H9 (cell line): ENCODE measurements at regions not wholly inside any gene's neighbourhood (a gene's known extent, or its start where the extent isn't known, plus 50 kb on each side); places are given as distances from the start of the nearest gene placed in this dataset.

Experiments used
- DNase-seq: peaks from one replicate; pipeline ENCODE4 v3.0.0-alpha.2; 2017
- H2AFZ ChIP-seq: one replicate; pipeline ENCODE4 v1.6.1; 2013; ENCODE audit warnings: mild to moderate bottlenecking, low read length, control low read depth, moderate library complexity
- H2AK5ac ChIP-seq: 2 replicates; pipeline ENCODE4 v1.6.1; 2013; ENCODE audit warnings: low read length, control low read depth, mixed read lengths; ENCODE audit not compliant: insufficient read length
- H2BK120ac ChIP-seq: one replicate; pipeline ENCODE4 v1.6.1; 2013; ENCODE audit warnings: low read depth, mild to moderate bottlenecking, low read length, control low read depth, inconsistent platforms; ENCODE audit not compliant: poor library complexity, severe bottlenecking
- H2BK12ac ChIP-seq: 2 replicates; pipeline ENCODE4 v1.6.1; 2013; ENCODE audit warnings: low read length, control low read depth, mixed read lengths, low read depth; ENCODE audit not compliant: insufficient read length
- H2BK15ac ChIP-seq: 2 replicates; pipeline ENCODE4 v1.6.1; 2013; ENCODE audit warnings: low read depth, low read length, control low read depth
- H2BK20ac ChIP-seq: one replicate; pipeline ENCODE4 v1.6.1; 2013; ENCODE audit warnings: low read depth, mild to moderate bottlenecking, low read length, control low read depth, inconsistent platforms; ENCODE audit not compliant: poor library complexity, severe bottlenecking
- H2BK5ac ChIP-seq: 2 replicates; pipeline ENCODE4 v1.6.1; 2013; ENCODE audit warnings: low read length, control low read depth, mixed read lengths; ENCODE audit not compliant: insufficient read length
- H3K14ac ChIP-seq: 2 replicates; pipeline ENCODE4 v1.6.1; 2013; ENCODE audit warnings: low read length, control low read depth; ENCODE audit not compliant: insufficient read depth
- H3K18ac ChIP-seq: 2 replicates; pipeline ENCODE4 v1.6.1; 2013; ENCODE audit warnings: low read depth, mild to moderate bottlenecking, mixed read lengths, low read length, control low read depth; ENCODE audit not compliant: insufficient read length
- H3K23ac ChIP-seq: 2 replicates; pipeline ENCODE4 v1.6.1; 2013; ENCODE audit warnings: low read length, control low read depth, mixed read lengths, low read depth; ENCODE audit not compliant: insufficient read length
- H3K23me2 ChIP-seq: 2 replicates; pipeline ENCODE4 v1.6.1; 2013; ENCODE audit warnings: low read depth, mild to moderate bottlenecking, mixed read lengths, low read length, control low read depth; ENCODE audit not compliant: insufficient read length, poor library complexity, severe bottlenecking
- H3K27ac ChIP-seq: 2 replicates; pipeline ENCODE4 v1.5.1; 2013; ENCODE audit warnings: low read length, control low read depth, mixed read lengths, low read depth; ENCODE audit not compliant: insufficient read length
- H3K27me3 ChIP-seq: 2 replicates; pipeline ENCODE4 v1.6.1; 2013; ENCODE audit warnings: low read length, control low read depth, inconsistent platforms; ENCODE audit not compliant: insufficient read depth
- H3K4ac ChIP-seq: 2 replicates; pipeline ENCODE4 v1.6.1; 2013; ENCODE audit warnings: low read depth, mild to moderate bottlenecking, control low read depth, inconsistent platforms, low read length, moderate library complexity
- H3K4me1 ChIP-seq: 2 replicates; pipeline ENCODE4 v1.6.1; 2013; ENCODE audit warnings: low read length, control low read depth, inconsistent platforms; ENCODE audit not compliant: insufficient read depth
- H3K4me2 ChIP-seq: 2 replicates; pipeline ENCODE4 v1.6.1; 2013; ENCODE audit warnings: low read length, control low read depth, mixed read lengths; ENCODE audit not compliant: insufficient read length, insufficient read depth
- H3K56ac ChIP-seq: 2 replicates; pipeline ENCODE4 v1.6.1; 2013; ENCODE audit warnings: low read depth, mild to moderate bottlenecking, mixed read lengths, low read length, control low read depth; ENCODE audit not compliant: insufficient read length
- H3K79me1 ChIP-seq: 2 replicates; pipeline ENCODE4 v1.6.1; 2013; ENCODE audit warnings: low read depth, mild to moderate bottlenecking, moderate library complexity, low read length, control low read depth, inconsistent platforms; ENCODE audit not compliant: insufficient read depth, poor library complexity, severe bottlenecking
- H3K79me2 ChIP-seq: 2 replicates; pipeline ENCODE4 v1.6.1; 2013; ENCODE audit warnings: low read length, control low read depth, inconsistent platforms; ENCODE audit not compliant: insufficient read depth
- H3K9ac ChIP-seq: 2 replicates; pipeline ENCODE4 v1.6.1; 2013; ENCODE audit warnings: low read length, control low read depth, mixed read lengths; ENCODE audit not compliant: insufficient read length; ENCODE audit errors: extremely low read depth
- H3K9me3 ChIP-seq: one replicate; pipeline ENCODE4 v1.6.1; 2013; ENCODE audit warnings: low read depth, low read length, inconsistent platforms; ENCODE audit not compliant: control insufficient read depth
- H3T11ph ChIP-seq: one replicate; pipeline ENCODE4 v1.6.1; 2013; ENCODE audit warnings: mild to moderate bottlenecking, low read length, control low read depth, inconsistent platforms
- H4K20me1 ChIP-seq: one replicate; pipeline ENCODE4 v1.6.1; 2013; ENCODE audit not compliant: control insufficient read depth, insufficient read length, insufficient read depth
- H4K5ac ChIP-seq: 2 replicates; pipeline ENCODE4 v1.6.1; 2013; ENCODE audit warnings: low read depth, mild to moderate bottlenecking, mixed read lengths, low read length, control low read depth; ENCODE audit not compliant: insufficient read length
- H4K8ac ChIP-seq: replicated peaks from 2 replicates; pipeline ENCODE4 v1.6.1; 2013; ENCODE audit warnings: low read length, control low read depth, mixed read lengths, low read depth; ENCODE audit not compliant: insufficient read length
- H4K91ac ChIP-seq: 2 replicates; pipeline ENCODE4 v1.6.1; 2013; ENCODE audit warnings: low read depth, mild to moderate bottlenecking, moderate library complexity, mixed read lengths, low read length, control low read depth; ENCODE audit not compliant: insufficient read length
- H3K27ac Mint-ChIP-seq, 3 experiments: 2 replicates in 2 of 3; 3 replicates in 1 of 3; pipeline ENCODE4 v1.8.0; 2020 to 2021; ENCODE audit warnings: mixed read lengths in 3 of 3, mild to moderate bottlenecking in 1 of 3, moderate library complexity in 1 of 3
- H3K27me3 Mint-ChIP-seq: 2 replicates; pipeline ENCODE4 v1.8.0; 2021; ENCODE audit warnings: low read depth, mild to moderate bottlenecking, moderate library complexity, mixed read lengths
- H3K36me3 Mint-ChIP-seq, 3 experiments: 2 replicates in 2 of 3; 3 replicates in 1 of 3; pipeline ENCODE4 v1.8.0; 2020 to 2021; ENCODE audit warnings: low read depth in 3 of 3, mixed read lengths in 3 of 3; ENCODE audit not compliant: insufficient read depth in 1 of 3
- H3K4me1 Mint-ChIP-seq, 2 experiments: 2 replicates each; pipeline ENCODE4 v1.8.0; 2020; ENCODE audit warnings: mixed read lengths in 2 of 2
- H3K4me3 Mint-ChIP-seq, 2 experiments: 2 replicates in 1 of 2; 3 replicates in 1 of 2; pipeline ENCODE4 v1.8.0; 2020 to 2021; ENCODE audit warnings: mild to moderate bottlenecking in 2 of 2, mixed read lengths in 2 of 2, moderate library complexity in 1 of 2
- H3K9me3 Mint-ChIP-seq, 2 experiments: 2 replicates in 1 of 2; 3 replicates in 1 of 2; pipeline ENCODE4 v1.8.0; 2020; ENCODE audit warnings: mild to moderate bottlenecking in 2 of 2, mixed read lengths in 2 of 2, moderate library complexity in 1 of 2
- CTCF ChIP-seq: fragments of 200-600 bp; sonication (generic); conservative IDR thresholded peaks from 3 replicates; pipeline ENCODE4 v1.8.0; 2021; ENCODE audit warnings: antibody characterized with exemption, mild to moderate bottlenecking
- WGBS: extraction: QIAGEN DNeasy Blood & Tissue Kit; methylation state at CpG from one replicate; pipeline ENCODE4 v1.1.7; 2013; ENCODE audit warnings: missing lambda C conversion rate, low lambda C conversion rate, mixed read lengths; ENCODE audit not compliant: insufficient read length; ENCODE audit errors: extremely low coverage; 5-methylcytosine and 5-hydroxymethylcytosine counted together

GRCh38 chr12:131620946-131621681 is 89.8 kb upstream of the SFSWAP start:
- H3K27ac ChIP-seq: no peak overlapping the region
- no peak overlapping the region for H4K8ac ChIP-seq
- TF ChIP-seq CTCF: no peak
- H3K79me1 ChIP-seq: no peaks in the 10 kb centered on the region
- peak overlapping the region in 1 of 2 experiments; percentile 32; a peak in 1 of 5 replicates for H3K4me3 Mint-ChIP-seq
- no peak overlapping the region for H2AFZ ChIP-seq
- no peaks in the 10 kb centered on the region for H4K20me1 ChIP-seq
- H3K79me2 ChIP-seq: no peaks in the 10 kb centered on the region
- DNase-seq: no peak
- no peaks in the 10 kb centered on the region for H3K9me3 ChIP-seq
- no peak overlapping the region for H3K4me2 ChIP-seq
- no peak overlapping the region for H3T11ph ChIP-seq
- no peak overlapping the region for H2BK15ac ChIP-seq
- peaks cover 32 to 51% of the 10 kb centered on the region in 2 experiments for H3K4me1 Mint-ChIP-seq
- no peaks in the 10 kb centered on the region for H3K9me3 Mint-ChIP-seq
- no peak overlapping the region for H3K56ac ChIP-seq
- no peak overlapping the region for H2AK5ac ChIP-seq
- no peak overlapping the region for H3K9ac ChIP-seq
- no peaks in the 10 kb centered on the region for H3K27me3 ChIP-seq
- H2BK20ac ChIP-seq: no peak overlapping the region
- no peak overlapping the region for H3K14ac ChIP-seq
- no peak overlapping the region for H3K23ac ChIP-seq
- H2BK12ac ChIP-seq: no peak overlapping the region
- no CpG with 5 or more reads among the region's 27 CpGs for WGBS
- H4K91ac ChIP-seq: no peak overlapping the region
- H3K27me3 Mint-ChIP-seq: peaks cover 23% of the 10 kb centered on the region
- H3K27ac Mint-ChIP-seq: no peak overlapping the region
- H3K4ac ChIP-seq: no peak overlapping the region
- H3K18ac ChIP-seq: no peak overlapping the region
- H2BK120ac ChIP-seq: no peak overlapping the region
- H3K36me3 Mint-ChIP-seq: no peaks in the 10 kb centered on the region
- no peak overlapping the region for H2BK5ac ChIP-seq
- no peak overlapping the region for H4K5ac ChIP-seq
- H3K23me2 ChIP-seq: no peaks in the 10 kb centered on the region
- peaks cover 10% of the 10 kb centered on the region; the same call in 1 of the 2 replicates for H3K4me1 ChIP-seq
